ENCODE measurements at regions not wholly inside any gene's neighbourhood (a gene's known extent, or its start where the extent isn't known, plus 50 kb on each side); places are given as distances from the start of the nearest gene placed in this dataset.

DNA sequence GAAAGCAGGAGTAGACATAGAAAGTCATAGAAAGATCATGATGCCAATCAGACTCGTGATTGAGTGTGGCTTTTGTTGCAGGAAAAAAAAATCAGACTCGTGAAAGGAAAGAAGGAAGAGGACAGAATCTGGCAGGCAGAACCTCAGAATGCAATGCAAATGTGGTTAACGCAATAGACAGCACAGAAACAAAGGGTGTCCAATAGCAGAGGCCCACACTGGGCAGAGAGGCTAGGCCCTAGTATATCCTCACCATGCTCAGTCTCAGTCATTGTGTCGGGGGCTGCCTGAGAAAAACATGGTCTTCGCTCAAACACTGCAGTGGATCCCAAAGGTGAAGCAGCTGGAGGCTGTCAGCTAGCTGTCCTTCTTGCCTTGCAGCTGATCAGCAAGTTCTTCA is 102.8 kb upstream of the MAOA start:
- no peak for DNase-seq
- Histone ChIP-seq H3K9ac (ENCODE audit: low read depth, low read length) (no peak overlapping the region), H3K4me3 (ENCODE audit: low read depth in 1 of 2, low read length in 2 of 2) (no peak overlapping the region), H3K4me2 (ENCODE audit: insufficient read depth, low read length) (no peak overlapping the region), H3K27me3 (ENCODE audit: insufficient read depth, low read length, poor library complexity) (no peaks in the 10 kb centered on the region), H3K36me3 (ENCODE audit: insufficient read depth, low read length) (no peaks in the 10 kb centered on the region), H4K20me1 (ENCODE audit: insufficient read depth, low read length) (no peaks in the 10 kb centered on the region), H3K79me2 (ENCODE audit: insufficient read depth, low read length) (no peaks in the 10 kb centered on the region), H3K9me3 (ENCODE audit: insufficient read depth, low read length, severe bottlenecking) (no peaks in the 10 kb centered on the region), H3K27ac (ENCODE audit: low read length) (no peak overlapping the region), H2AFZ (ENCODE audit: low read depth, low read length) (no peak overlapping the region), H3K4me1 (ENCODE audit: insufficient read depth, low read length) (peaks cover 14% of the 10 kb centered on the region)
- TF ChIP-seq EZH2 (IDR thresholded peaks at IDR 0.05; ENCODE audit: borderline replicate concordance, low read depth, low read length, severe bottlenecking), result no peak
- TF ChIP-seq, protein P1, sequence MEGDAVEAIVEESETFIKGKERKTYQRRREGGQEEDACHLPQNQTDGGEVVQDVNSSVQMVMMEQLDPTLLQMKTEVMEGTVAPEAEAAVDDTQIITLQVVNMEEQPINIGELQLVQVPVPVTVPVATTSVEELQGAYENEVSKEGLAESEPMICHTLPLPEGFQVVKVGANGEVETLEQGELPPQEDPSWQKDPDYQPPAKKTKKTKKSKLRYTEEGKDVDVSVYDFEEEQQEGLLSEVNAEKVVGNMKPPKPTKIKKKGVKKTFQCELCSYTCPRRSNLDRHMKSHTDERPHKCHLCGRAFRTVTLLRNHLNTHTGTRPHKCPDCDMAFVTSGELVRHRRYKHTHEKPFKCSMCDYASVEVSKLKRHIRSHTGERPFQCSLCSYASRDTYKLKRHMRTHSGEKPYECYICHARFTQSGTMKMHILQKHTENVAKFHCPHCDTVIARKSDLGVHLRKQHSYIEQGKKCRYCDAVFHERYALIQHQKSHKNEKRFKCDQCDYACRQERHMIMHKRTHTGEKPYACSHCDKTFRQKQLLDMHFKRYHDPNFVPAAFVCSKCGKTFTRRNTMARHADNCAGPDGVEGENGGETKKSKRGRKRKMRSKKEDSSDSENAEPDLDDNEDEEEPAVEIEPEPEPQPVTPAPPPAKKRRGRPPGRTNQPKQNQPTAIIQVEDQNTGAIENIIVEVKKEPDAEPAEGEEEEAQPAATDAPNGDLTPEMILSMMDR (IDR thresholded peaks at IDR 0.05; ENCODE audit: borderline replicate concordance, extremely low read depth, low read length, poor library complexity, severe bottlenecking), result no peak
- ATAC-seq (ENCODE audit: insufficient read depth, low read depth), result no peak

DNA sequence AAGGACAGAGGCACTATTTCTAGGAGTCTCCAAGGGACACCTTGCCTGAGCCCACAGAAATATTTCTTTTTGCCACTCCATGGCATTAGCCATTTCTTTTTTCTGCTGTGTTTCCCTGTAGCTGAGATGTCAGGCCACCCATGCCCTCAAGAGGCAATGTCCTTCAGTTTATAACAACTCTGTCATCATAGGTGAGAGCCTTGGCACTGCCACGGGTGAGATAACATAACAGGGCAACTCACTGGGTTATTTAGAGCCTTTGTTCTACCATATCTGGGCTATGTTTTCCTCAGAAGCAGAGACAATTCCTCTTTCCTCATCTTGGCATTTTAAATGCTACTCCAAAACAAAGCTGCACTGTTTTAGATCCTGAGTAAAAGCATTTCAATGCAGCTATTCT is 99.9 kb upstream of the MAOA start:
- DNase-seq, result no peak
- H3K4me3 ChIP-seq (ENCODE audit: low read depth in 1 of 2, low read length in 2 of 2), result no peak overlapping the region
- no peaks in the 10 kb centered on the region for H3K9me3 ChIP-seq (ENCODE audit: insufficient read depth, low read length, severe bottlenecking)
- no peak overlapping the region for H3K27ac ChIP-seq (ENCODE audit: low read length)
- H4K20me1 ChIP-seq (ENCODE audit: insufficient read depth, low read length), result no peaks in the 10 kb centered on the region
- H3K36me3 ChIP-seq (ENCODE audit: insufficient read depth, low read length), result no peaks in the 10 kb centered on the region
- no peaks in the 10 kb centered on the region for H3K79me2 ChIP-seq (ENCODE audit: insufficient read depth, low read length)
- H3K4me2 ChIP-seq (ENCODE audit: insufficient read depth, low read length), result no peak overlapping the region
- no peak for ATAC-seq (ENCODE audit: insufficient read depth, low read depth)
- no peaks in the 10 kb centered on the region for H3K27me3 ChIP-seq (ENCODE audit: insufficient read depth, low read length, poor library complexity)
- H3K4me1 ChIP-seq (ENCODE audit: insufficient read depth, low read length), result peaks cover 16% of the 10 kb centered on the region
- TF ChIP-seq EZH2 (IDR thresholded peaks at IDR 0.05; ENCODE audit: borderline replicate concordance, low read depth, low read length, severe bottlenecking), result no peak
- TF ChIP-seq, protein P1 (IDR thresholded peaks at IDR 0.05; ENCODE audit: borderline replicate concordance, extremely low read depth, low read length, poor library complexity, severe bottlenecking), result no peak
- H3K9ac ChIP-seq (ENCODE audit: low read depth, low read length), result no peak overlapping the region
- no peak overlapping the region for H2AFZ ChIP-seq (ENCODE audit: low read depth, low read length)

DNA sequence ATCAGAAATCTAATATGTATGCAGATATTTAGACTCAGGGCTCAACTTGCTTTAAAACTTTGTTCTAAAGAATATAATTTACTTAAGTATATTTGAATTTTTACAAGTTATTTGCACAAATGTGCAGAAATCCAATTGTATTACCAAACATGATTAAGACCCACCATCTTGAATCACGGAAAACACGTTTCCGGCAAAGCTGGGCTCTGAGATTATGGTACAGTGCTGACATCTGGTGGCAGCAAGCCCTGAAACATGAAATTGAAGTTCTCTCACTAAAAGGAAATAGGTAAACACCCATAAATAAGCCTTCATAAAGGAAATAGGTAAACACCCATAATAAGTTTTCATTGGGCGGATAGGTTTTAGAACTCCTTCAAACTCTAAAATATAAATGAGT is 98.3 kb upstream of the MAOA start:
- DNase-seq, result peak; percentile 52
- Histone ChIP-seq H3K9ac (ENCODE audit: low read depth, low read length) (no peak overlapping the region), H3K9me3 (ENCODE audit: insufficient read depth, low read length, severe bottlenecking) (no peaks in the 10 kb centered on the region), H3K79me2 (ENCODE audit: insufficient read depth, low read length) (no peaks in the 10 kb centered on the region), H4K20me1 (ENCODE audit: insufficient read depth, low read length) (no peaks in the 10 kb centered on the region), H3K36me3 (ENCODE audit: insufficient read depth, low read length) (no peaks in the 10 kb centered on the region), H3K27ac (ENCODE audit: low read length) (no peak overlapping the region), H3K27me3 (ENCODE audit: insufficient read depth, low read length, poor library complexity) (no peaks in the 10 kb centered on the region), H2AFZ (ENCODE audit: low read depth, low read length) (no peak overlapping the region), H3K4me2 (ENCODE audit: insufficient read depth, low read length) (no peak overlapping the region), H3K4me1 (ENCODE audit: insufficient read depth, low read length) (peaks cover 12% of the 10 kb centered on the region; the same call in 1 of the 2 replicates), H3K4me3 (ENCODE audit: low read depth in 1 of 2, low read length in 2 of 2) (no peak overlapping the region)
- no peak for TF ChIP-seq EZH2 (IDR thresholded peaks at IDR 0.05; ENCODE audit: borderline replicate concordance, low read depth, low read length, severe bottlenecking)
- TF ChIP-seq, protein P1 (IDR thresholded peaks at IDR 0.05; ENCODE audit: borderline replicate concordance, extremely low read depth, low read length, poor library complexity, severe bottlenecking), result peak; percentile 70
- no peak for ATAC-seq (ENCODE audit: insufficient read depth, low read depth)

GRCh38 chrX:43559644-43560043 is 96.5 kb upstream of the MAOA start:
- ATAC-seq (ENCODE audit: insufficient read depth, low read depth) (peak; percentile 84), DNase-seq (peak; percentile 66)

More at GRCh38 chrX:43559644-43560043, 96.5 kb upstream of the MAOA start:
- no peak overlapping the region for H3K9ac ChIP-seq (ENCODE audit: low read depth, low read length)
- H3K4me3 ChIP-seq (ENCODE audit: low read depth in 1 of 2, low read length in 2 of 2), result no peak overlapping the region
- H3K79me2 ChIP-seq (ENCODE audit: insufficient read depth, low read length), result no peaks in the 10 kb centered on the region
- H4K20me1 ChIP-seq (ENCODE audit: insufficient read depth, low read length), result no peaks in the 10 kb centered on the region
- no peak for TF ChIP-seq EZH2 (IDR thresholded peaks at IDR 0.05; ENCODE audit: borderline replicate concordance, low read depth, low read length, severe bottlenecking)
- TF ChIP-seq, protein P1 (IDR thresholded peaks at IDR 0.05; ENCODE audit: borderline replicate concordance, extremely low read depth, low read length, poor library complexity, severe bottlenecking), result peak; percentile 69
- H2AFZ ChIP-seq (ENCODE audit: low read depth, low read length), result no peak overlapping the region
- H3K27ac ChIP-seq (ENCODE audit: low read length), result no peak overlapping the region
- H3K27me3 ChIP-seq (ENCODE audit: insufficient read depth, low read length, poor library complexity), result no peaks in the 10 kb centered on the region
- no peaks in the 10 kb centered on the region for H3K9me3 ChIP-seq (ENCODE audit: insufficient read depth, low read length, severe bottlenecking)
- peaks cover 12% of the 10 kb centered on the region; the same call in 1 of the 2 replicates for H3K4me1 ChIP-seq (ENCODE audit: insufficient read depth, low read length)
- H3K36me3 ChIP-seq (ENCODE audit: insufficient read depth, low read length), result no peaks in the 10 kb centered on the region
- no peak overlapping the region for H3K4me2 ChIP-seq (ENCODE audit: insufficient read depth, low read length)
